BJ (cell line): ENCODE measurements at regions not wholly inside any gene's neighbourhood (a gene's known extent, or its start where the extent isn't known, plus 50 kb on each side); places are given as distances from the start of the nearest gene placed in this dataset.
"Not testable (repeated sequence)": the region's sequence is repeated elsewhere in the genome, so short reads cannot be mapped to it uniquely, and the experiment has no call there.

Experiments used
- CTCF ChIA-PET: fragments of 350-600 bp; formaldehyde crosslinking; extraction: SDS; loops from one replicate; lab custom pipeline; 2021; ENCODE audit warnings: antibody characterized with exemption, inconsistent platforms; lab: Yijun Ruan, JAX
- POLR2A ChIA-PET: fragments of 300-600 bp; sonication (Branson Sonifier 250); formaldehyde crosslinking; extraction: SDS; loops from one replicate; lab custom pipeline; 2021; ENCODE audit warnings: antibody characterized with exemption; lab: Charles Lee
- DNase-seq: peaks from one replicate; pipeline ENCODE4 v3.0.0-alpha.2; 2011; ENCODE audit warnings: low read depth
- H3K27me3 ChIP-seq: 2 replicates; pipeline ENCODE4 v1.6.0; 2011; ENCODE audit warnings: low read length; ENCODE audit not compliant: control insufficient read depth, insufficient read depth
- H3K36me3 ChIP-seq: 2 replicates; pipeline ENCODE4 v1.5.1; 2011; ENCODE audit warnings: low read length; ENCODE audit not compliant: control insufficient read depth, insufficient read depth
- H3K4me3 ChIP-seq: 2 replicates; pipeline ENCODE4 v1.5.1; 2011; ENCODE audit warnings: low read depth, mild to moderate bottlenecking, control low read depth, low read length
- CTCF ChIP-seq: IDR thresholded peaks from 2 replicates; pipeline ENCODE4 v1.5.1; 2011; ENCODE audit warnings: low read depth, mild to moderate bottlenecking, control low read depth, inconsistent platforms, low read length, moderate library complexity; ENCODE audit not compliant: insufficient read depth

- no peaks in the 10 kb centered on the region for H3K36me3 ChIP-seq
- no peaks in the 10 kb centered on the region for H3K27me3 ChIP-seq
- H3K4me3 ChIP-seq = no peak overlapping the region
- no peak for DNase-seq
- no peak for TF ChIP-seq CTCF
- POLR2A ChIA-PET = no interaction called here
- CTCF ChIA-PET = no interaction called here
These were observed 330.2 kb upstream of the FZD8 start for GRCh38 chr10:35972275-35972674.

- no peak for TF ChIP-seq CTCF
These were observed 329.3 kb upstream of the FZD8 start for GRCh38 chr10:35971397-35971796.

GRCh38 chr10:35963685-35964084 lies 321.6 kb upstream of the FZD8 start:
- DNase-seq = no peak
- H3K4me3 ChIP-seq = no peak overlapping the region
- no peak for TF ChIP-seq CTCF
- POLR2A ChIA-PET = no interaction called here
- CTCF ChIA-PET = no interaction called here
- H3K27me3 ChIP-seq = no peaks in the 10 kb centered on the region
- no peaks in the 10 kb centered on the region for H3K36me3 ChIP-seq

More at GRCh38 chr10:35971397-35971796, 329.3 kb upstream of the FZD8 start:
- Histone ChIP-seq H3K36me3 (no peaks in the 10 kb centered on the region), H3K4me3 (no peak overlapping the region), H3K27me3 (no peaks in the 10 kb centered on the region)
- DNase-seq = no peak
- CTCF ChIA-PET = no interaction called here
- POLR2A ChIA-PET = no interaction called here

- no peak for TF ChIP-seq CTCF
- no peak for DNase-seq
- Histone ChIP-seq H3K36me3 (no peaks in the 10 kb centered on the region), H3K27me3 (no peaks in the 10 kb centered on the region), H3K4me3 (no peak overlapping the region)
- POLR2A ChIA-PET = no interaction called here
- CTCF ChIA-PET = no interaction called here
These were observed 319.4 kb upstream of the FZD8 start for GRCh38 chr10:35961501-35961900.

- ChIA-PET POLR2A (no interaction called here), CTCF (no interaction called here)
- TF ChIP-seq CTCF = no peak
- Histone ChIP-seq H3K27me3 (no peaks in the 10 kb centered on the region), H3K4me3 (no peak overlapping the region), H3K36me3 (no peaks in the 10 kb centered on the region)
- DNase-seq = no peak
These were observed 317.2 kb upstream of the FZD8 start for GRCh38 chr10:35959252-35959651.

- DNase-seq, CTCF ChIA-PET, POLR2A ChIA-PET, H3K27me3 ChIP-seq, H3K36me3 ChIP-seq, H3K4me3 ChIP-seq: not testable (repeated sequence)
These were observed 316.5 kb upstream of the FZD8 start for GRCh38 chr10:35958609-35959008.
